ENCODE measurements at regions not wholly inside any gene's neighbourhood (a gene's known extent, or its start where the extent isn't known, plus 50 kb on each side); places are given as distances from the start of the nearest gene placed in this dataset.
A peak's percentile ranks its signal among the peaks of the same experiment; 100 is the strongest.

GRCh38 chr15:87133704-87134103 is 1054.0 kb downstream of the AGBL1 start:
- H3K4me1 Mint-ChIP-seq (ENCODE audit: insufficient read depth, unreplicated experiment): no peaks in the 10 kb centered on the region
- intact Hi-C loops (cut with micrococcal nuclease): no loop called here
- no peak overlapping the region for H3K27ac Mint-ChIP-seq (ENCODE audit: low read depth, unreplicated experiment)
- POLR2A ChIA-PET: no interaction called here
- CTCF ChIA-PET: interaction anchor here (0.6 kb wide), 1 partner anchor 284 kb away, joined by 4 read pairs; no protein-coding TSS in a partner anchor
- no TSS peak for BruUV-seq (replicated peaks)
- H3K9me3 Mint-ChIP-seq (ENCODE audit: unreplicated experiment): no peaks in the 10 kb centered on the region
- H3K36me3 Mint-ChIP-seq (ENCODE audit: insufficient read depth, unreplicated experiment): no peaks in the 10 kb centered on the region
- DNase-seq (ENCODE audit: unreplicated experiment): no peak
- no peaks in the 10 kb centered on the region for H3K27me3 Mint-ChIP-seq (ENCODE audit: insufficient read depth, unreplicated experiment)
- TF ChIP-seq CTCF (IDR thresholded peaks at IDR 0.05; ENCODE audit: unreplicated experiment): no peak
- no peak overlapping the region for H3K4me3 Mint-ChIP-seq (ENCODE audit: unreplicated experiment)

DNA sequence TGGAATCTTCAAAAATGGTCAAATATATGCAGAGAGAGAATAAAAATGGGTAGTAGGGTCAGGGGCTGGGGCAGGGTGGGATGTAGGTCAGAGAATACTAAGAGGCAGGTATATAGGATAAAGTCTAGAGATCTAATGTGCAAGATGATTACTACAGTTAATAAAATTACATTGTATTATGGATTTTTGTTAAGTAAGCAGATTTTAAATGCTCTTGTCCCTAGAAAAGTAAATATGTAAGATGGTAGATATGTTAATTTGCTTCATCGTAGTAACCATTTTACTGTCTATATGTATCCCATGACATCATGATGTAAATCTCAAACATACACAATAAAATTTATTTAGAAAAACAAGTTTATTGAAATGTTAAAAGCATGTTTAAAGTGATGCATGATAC is 1051.4 kb downstream of the AGBL1 start:
- Mint-ChIP-seq H3K4me1 (ENCODE audit: insufficient read depth, unreplicated experiment) (no peaks in the 10 kb centered on the region), H3K27me3 (ENCODE audit: insufficient read depth, unreplicated experiment) (no peaks in the 10 kb centered on the region), H3K27ac (ENCODE audit: low read depth, unreplicated experiment) (no peak overlapping the region), H3K4me3 (ENCODE audit: unreplicated experiment) (no peak overlapping the region), H3K36me3 (ENCODE audit: insufficient read depth, unreplicated experiment) (no peaks in the 10 kb centered on the region), H3K9me3 (ENCODE audit: unreplicated experiment) (no peaks in the 10 kb centered on the region)
- no peak for DNase-seq (ENCODE audit: unreplicated experiment)
- no peak for TF ChIP-seq CTCF (IDR thresholded peaks at IDR 0.05; ENCODE audit: unreplicated experiment)
- BruUV-seq (replicated peaks): no TSS peak
- POLR2A ChIA-PET: interaction anchor here (0.6 kb wide), 1 partner anchor 99 kb away, joined by 3 read pairs; no protein-coding TSS in a partner anchor
- intact Hi-C loops (cut with micrococcal nuclease): no loop called here
- CTCF ChIA-PET: no interaction called here

DNA sequence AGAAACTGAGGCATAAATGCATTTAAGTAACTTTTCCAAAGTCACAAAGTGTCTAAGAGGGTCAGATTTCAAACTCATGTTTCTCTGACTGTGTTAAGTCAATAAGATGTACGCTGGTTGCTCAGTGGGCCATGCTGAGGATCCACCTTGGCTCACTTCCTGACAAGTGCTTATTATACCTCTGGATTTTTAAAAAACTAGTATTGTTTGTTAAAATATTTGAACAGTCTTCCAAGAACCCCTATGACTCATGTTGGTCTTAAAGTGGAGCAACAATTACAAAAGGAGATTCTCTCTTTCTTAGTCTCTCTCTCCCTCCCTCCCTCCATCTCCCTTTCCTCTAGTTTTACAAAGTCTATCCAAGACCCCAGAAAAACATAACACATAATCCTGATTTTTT is 1050.2 kb downstream of the AGBL1 start:
- intact Hi-C loops (cut with micrococcal nuclease): no loop called here
- H3K4me1 Mint-ChIP-seq (ENCODE audit: insufficient read depth, unreplicated experiment): no peaks in the 10 kb centered on the region
- H3K9me3 Mint-ChIP-seq (ENCODE audit: unreplicated experiment): no peaks in the 10 kb centered on the region
- ChIA-PET POLR2A (no interaction called here), CTCF (no interaction called here)
- no peaks in the 10 kb centered on the region for H3K27me3 Mint-ChIP-seq (ENCODE audit: insufficient read depth, unreplicated experiment)
- no peak overlapping the region for H3K27ac Mint-ChIP-seq (ENCODE audit: low read depth, unreplicated experiment)
- BruUV-seq (replicated peaks): no TSS peak
- no peaks in the 10 kb centered on the region for H3K36me3 Mint-ChIP-seq (ENCODE audit: insufficient read depth, unreplicated experiment)
- peak; percentile 13 for DNase-seq (ENCODE audit: unreplicated experiment)
- H3K4me3 Mint-ChIP-seq (ENCODE audit: unreplicated experiment): no peak overlapping the region
- TF ChIP-seq CTCF (IDR thresholded peaks at IDR 0.05; ENCODE audit: unreplicated experiment): no peak

- no peak overlapping the region for H3K27ac Mint-ChIP-seq (ENCODE audit: low read depth, unreplicated experiment)
- H3K9me3 Mint-ChIP-seq (ENCODE audit: unreplicated experiment): no peaks in the 10 kb centered on the region
- H3K4me3 Mint-ChIP-seq (ENCODE audit: unreplicated experiment): no peak overlapping the region
- CTCF ChIA-PET: no interaction called here
- POLR2A ChIA-PET: no interaction called here
- no peaks in the 10 kb centered on the region for H3K27me3 Mint-ChIP-seq (ENCODE audit: insufficient read depth, unreplicated experiment)
- DNase-seq (ENCODE audit: unreplicated experiment): no peak
- intact Hi-C loops (cut with micrococcal nuclease): no loop called here
- peaks cover 12% of the 10 kb centered on the region for H3K4me1 Mint-ChIP-seq (ENCODE audit: insufficient read depth, unreplicated experiment)
- TF ChIP-seq CTCF (IDR thresholded peaks at IDR 0.05; ENCODE audit: unreplicated experiment): no peak
- no TSS peak for BruUV-seq (replicated peaks)
- H3K36me3 Mint-ChIP-seq (ENCODE audit: insufficient read depth, unreplicated experiment): no peaks in the 10 kb centered on the region
These were observed 1044.2 kb downstream of the AGBL1 start for GRCh38 chr15:87123676-87124382.

Data from MCF 10A (cell line).